SU-DHL-6 (cell line): ENCODE measurements at regions not wholly inside any gene's neighbourhood (a gene's known extent, or its start where the extent isn't known, plus 50 kb on each side); places are given as distances from the start of the nearest gene placed in this dataset.

ENCODE experiments used
- H2AFZ ChIP-seq: fragments of 200-600 bp; sonication (generic); 2 replicates; pipeline ENCODE4 v1.6.1; 2014; ENCODE audit warnings: low read depth, mild to moderate bottlenecking, moderate library complexity, mixed read lengths, antibody characterized with exemption, low read length; ENCODE audit not compliant: severe bottlenecking
- H3F3A ChIP-seq: fragments of 200-600 bp; shearing (Covaris generic); 2 replicates; pipeline ENCODE4 v1.6.0; 2016; ENCODE audit warnings: antibody characterized with exemption, mild to moderate bottlenecking; ENCODE audit not compliant: insufficient read depth
- H3K27ac ChIP-seq: fragments of 200-600 bp; sonication (generic); 2 replicates; pipeline ENCODE4 v1.5.1; 2016; ENCODE audit warnings: low read depth, mild to moderate bottlenecking, low read length, moderate library complexity, mixed read lengths
- H3K27me3 ChIP-seq: fragments of 200-600 bp; sonication (generic), shearing (Covaris generic); 2 replicates; pipeline ENCODE4 v1.6.0; 2014; ENCODE audit warnings: mild to moderate bottlenecking, low read length
- H3K36me3 ChIP-seq: fragments of 200-600 bp; sonication (generic); 2 replicates; pipeline ENCODE4 v1.6.1; 2014; ENCODE audit warnings: mild to moderate bottlenecking, low read length, mixed read lengths
- H3K4me2 ChIP-seq: fragments of 300-600, 200-600 bp; shearing (Covaris generic), sonication (generic); 2 replicates; pipeline ENCODE4 v1.6.0; 2014; ENCODE audit warnings: low read length, low read depth, mild to moderate bottlenecking; ENCODE audit not compliant: poor library complexity, severe bottlenecking
- H3K4me3 ChIP-seq: fragments of 200-600 bp; sonication (generic); 2 replicates; pipeline ENCODE4 v1.5.1; 2014; ENCODE audit warnings: antibody characterized with exemption, low read length, mild to moderate bottlenecking, mixed read lengths; ENCODE audit not compliant: insufficient read depth, poor library complexity, severe bottlenecking
- H3K79me2 ChIP-seq: fragments of 200-600 bp; sonication (generic); 2 replicates; pipeline ENCODE4 v1.6.1; 2014; ENCODE audit warnings: mild to moderate bottlenecking, low read length, moderate library complexity; ENCODE audit not compliant: insufficient read depth
- H3K9ac ChIP-seq: fragments of 200-600 bp; sonication (generic); 2 replicates; pipeline ENCODE4 v1.7.0; 2014; ENCODE audit warnings: mild to moderate bottlenecking, low read length
- H3K9me2 ChIP-seq: fragments of 200-600 bp; sonication (generic); replicated peaks from 2 replicates; pipeline ENCODE4 v1.6.1; 2014; ENCODE audit warnings: low read length; ENCODE audit not compliant: insufficient read depth
- H3K9me3 ChIP-seq: fragments of 200-600 bp; sonication (generic); 2 replicates; pipeline ENCODE4 v1.6.1; 2014; ENCODE audit warnings: low read length, mixed read lengths; ENCODE audit not compliant: insufficient read depth
- H4K20me1 ChIP-seq: fragments of 200-600 bp; sonication (generic); 2 replicates; pipeline ENCODE4 v1.6.1; 2014; ENCODE audit warnings: low read depth, mild to moderate bottlenecking, antibody characterized with exemption, low read length, moderate library complexity, mixed read lengths
- EZH2phosphoT487 ChIP-seq: fragments of 200-600 bp; sonication (generic), shearing (Covaris generic); conservative IDR thresholded peaks from 2 replicates; pipeline ENCODE4 v1.6.1; 2018; ENCODE audit warnings: mild to moderate bottlenecking, antibody characterized with exemption, low read length, moderate library complexity, mixed read lengths
- TF ChIP-seq, protein P1 (sequence below): fragments of 200-600 bp; sonication (generic); IDR thresholded peaks from one replicate; pipeline ENCODE4 v1.5.1; 2017; ENCODE audit warnings: antibody characterized with exemption, mild to moderate bottlenecking, low read length, moderate library complexity; ENCODE audit not compliant: insufficient read depth, poor library complexity, severe bottlenecking

GRCh38 chr5:87940775-87941174 lies 327.9 kb downstream of the TMEM161B start:
- H3K4me2 ChIP-seq: no peak overlapping the region

GRCh38 chr5:87936667-87937066 lies 332.0 kb downstream of the TMEM161B start:
- Histone ChIP-seq H4K20me1 (no peaks in the 10 kb centered on the region), H3K9me3 (no peaks in the 10 kb centered on the region), H3F3A (no peaks in the 10 kb centered on the region), H3K9ac (no peak overlapping the region), H2AFZ (no peak overlapping the region), H3K27me3 (no peaks in the 10 kb centered on the region), H3K79me2 (no peaks in the 10 kb centered on the region), H3K36me3 (no peaks in the 10 kb centered on the region), H3K9me2 (no peaks in the 10 kb centered on the region), H3K4me2 (no peak overlapping the region), H3K27ac (no peak overlapping the region), H3K4me3 (no peak overlapping the region)
- TF ChIP-seq EZH2phosphoT487: no peak
- TF ChIP-seq, protein P1, sequence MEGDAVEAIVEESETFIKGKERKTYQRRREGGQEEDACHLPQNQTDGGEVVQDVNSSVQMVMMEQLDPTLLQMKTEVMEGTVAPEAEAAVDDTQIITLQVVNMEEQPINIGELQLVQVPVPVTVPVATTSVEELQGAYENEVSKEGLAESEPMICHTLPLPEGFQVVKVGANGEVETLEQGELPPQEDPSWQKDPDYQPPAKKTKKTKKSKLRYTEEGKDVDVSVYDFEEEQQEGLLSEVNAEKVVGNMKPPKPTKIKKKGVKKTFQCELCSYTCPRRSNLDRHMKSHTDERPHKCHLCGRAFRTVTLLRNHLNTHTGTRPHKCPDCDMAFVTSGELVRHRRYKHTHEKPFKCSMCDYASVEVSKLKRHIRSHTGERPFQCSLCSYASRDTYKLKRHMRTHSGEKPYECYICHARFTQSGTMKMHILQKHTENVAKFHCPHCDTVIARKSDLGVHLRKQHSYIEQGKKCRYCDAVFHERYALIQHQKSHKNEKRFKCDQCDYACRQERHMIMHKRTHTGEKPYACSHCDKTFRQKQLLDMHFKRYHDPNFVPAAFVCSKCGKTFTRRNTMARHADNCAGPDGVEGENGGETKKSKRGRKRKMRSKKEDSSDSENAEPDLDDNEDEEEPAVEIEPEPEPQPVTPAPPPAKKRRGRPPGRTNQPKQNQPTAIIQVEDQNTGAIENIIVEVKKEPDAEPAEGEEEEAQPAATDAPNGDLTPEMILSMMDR: no peak

More at GRCh38 chr5:87940775-87941174, 327.9 kb downstream of the TMEM161B start:
- no peaks in the 10 kb centered on the region for H3K27me3 ChIP-seq
- TF ChIP-seq EZH2phosphoT487: no peak
- TF ChIP-seq, protein P1: no peak
- no peaks in the 10 kb centered on the region for H3K9me2 ChIP-seq
- no peak overlapping the region for H3K4me3 ChIP-seq
- no peaks in the 10 kb centered on the region for H3K9me3 ChIP-seq
- H4K20me1 ChIP-seq: no peaks in the 10 kb centered on the region
- H3K9ac ChIP-seq: no peak overlapping the region
- H3F3A ChIP-seq: no peaks in the 10 kb centered on the region
- H3K79me2 ChIP-seq: no peaks in the 10 kb centered on the region
- H2AFZ ChIP-seq: no peak overlapping the region
- H3K36me3 ChIP-seq: no peaks in the 10 kb centered on the region
- H3K27ac ChIP-seq: no peak overlapping the region

GRCh38 chr5:87924436-87924835 lies 344.2 kb downstream of the TMEM161B start:
- Histone ChIP-seq H3K9me3 (no peaks in the 10 kb centered on the region), H3K36me3 (no peaks in the 10 kb centered on the region), H3K9ac (no peak overlapping the region), H3K9me2 (no peaks in the 10 kb centered on the region), H3K79me2 (no peaks in the 10 kb centered on the region), H3K27ac (no peak overlapping the region), H3F3A (no peaks in the 10 kb centered on the region), H3K4me2 (no peak overlapping the region), H3K4me3 (no peak overlapping the region), H3K27me3 (no peaks in the 10 kb centered on the region), H2AFZ (no peak overlapping the region), H4K20me1 (no peaks in the 10 kb centered on the region)
- TF ChIP-seq, protein P1: no peak
- TF ChIP-seq EZH2phosphoT487: no peak
